IMR-90 (cell line): ENCODE measurements at regions not wholly inside any gene's neighbourhood (a gene's known extent, or its start where the extent isn't known, plus 50 kb on each side); places are given as distances from the start of the nearest gene placed in this dataset.
A peak's percentile ranks its signal among the peaks of the same experiment; 100 is the strongest.

Experiments used
- ATAC-seq: fragments of 200-7000 bp; cut with Tn5 transposase; 2 replicates; pipeline ENCODE4 v1.9.1; 2020; ENCODE audit warnings: low read depth, mild to moderate bottlenecking, moderate library complexity
- BruUV-seq: library from RNA; stranded (reverse); fragments of 400-500 nt; replicated peaks from 2 replicates; lab custom pipeline; 2021; lab: Mats Ljungman, UMichigan
- CTCF ChIA-PET: fragments of 300-600 bp; formaldehyde crosslinking; extraction: SDS; loops from one replicate; lab custom pipeline; 2021; ENCODE audit warnings: antibody characterized with exemption; lab: Yijun Ruan, JAX
- POLR2A ChIA-PET: fragments of 300-600 bp; sonication (Branson Sonifier 250); formaldehyde crosslinking; loops from one replicate; lab custom pipeline; 2022; ENCODE audit warnings: antibody characterized with exemption; ENCODE audit not compliant: unreplicated experiment; lab: Charles Lee
- DNase-seq: peaks from one replicate; pipeline ENCODE4 v3.0.0; 2013
- H2AFZ ChIP-seq: replicated peaks from 2 replicates; pipeline ENCODE3; 2013; ENCODE audit warnings: low read length, mild to moderate bottlenecking; ENCODE audit not compliant: poor library complexity
- H2AK5ac ChIP-seq: 2 replicates; pipeline ENCODE4 v1.6.1; 2013; ENCODE audit warnings: low read depth, low read length, inconsistent platforms
- H2AK9ac ChIP-seq: replicated peaks from 2 replicates; pipeline ENCODE3; 2013; ENCODE audit warnings: mild to moderate bottlenecking, low read depth, low read length, moderate library complexity; ENCODE audit not compliant: poor library complexity
- H2BK120ac ChIP-seq: 2 replicates; pipeline ENCODE4 v1.6.1; 2013; ENCODE audit warnings: low read depth, low read length, inconsistent platforms
- H2BK15ac ChIP-seq: 3 replicates; pipeline ENCODE4 v1.6.1; 2013; ENCODE audit warnings: low read depth, low read length, inconsistent platforms
- H2BK20ac ChIP-seq: 2 replicates; pipeline ENCODE4 v1.6.1; 2013; ENCODE audit warnings: low read depth, mild to moderate bottlenecking, inconsistent platforms, low read length, moderate library complexity
- H2BK5ac ChIP-seq: 2 replicates; pipeline ENCODE4 v1.6.1; 2013; ENCODE audit warnings: mild to moderate bottlenecking, low read depth, low read length, inconsistent platforms; ENCODE audit not compliant: poor library complexity, severe bottlenecking
- H3K14ac ChIP-seq: replicated peaks from 2 replicates; pipeline ENCODE4 v1.6.1; 2013; ENCODE audit warnings: low read depth, low read length, inconsistent platforms
- H3K18ac ChIP-seq: 2 replicates; pipeline ENCODE4 v1.6.1; 2013; ENCODE audit warnings: low read depth, low read length, control low read depth
- H3K23ac ChIP-seq: 2 replicates; pipeline ENCODE4 v1.6.1; 2013; ENCODE audit warnings: low read depth, low read length, inconsistent platforms
- H3K27ac ChIP-seq: 2 replicates; pipeline ENCODE4 v1.5.1; 2013; ENCODE audit warnings: mild to moderate bottlenecking, control low read depth, low read length; ENCODE audit not compliant: insufficient read depth
- H3K27me3 ChIP-seq: 2 replicates; pipeline ENCODE4 v1.6.1; 2013; ENCODE audit warnings: low read length; ENCODE audit not compliant: control insufficient read depth, insufficient read depth
- H3K36me3 ChIP-seq: 2 replicates; pipeline ENCODE4 v1.6.1; 2013; ENCODE audit warnings: low read length, mixed read lengths; ENCODE audit not compliant: control insufficient read depth, insufficient read depth
- H3K4ac ChIP-seq: 2 replicates; pipeline ENCODE4 v1.6.1; 2013; ENCODE audit warnings: low read depth, low read length, inconsistent platforms
- H3K4me1 ChIP-seq: 2 replicates; pipeline ENCODE4 v1.6.1; 2013; ENCODE audit warnings: low read length, mixed read lengths; ENCODE audit not compliant: control insufficient read depth, insufficient read depth
- H3K4me2 ChIP-seq: 2 replicates; pipeline ENCODE4 v1.6.1; 2013; ENCODE audit warnings: low read depth, mild to moderate bottlenecking, control low read depth, low read length, moderate library complexity
- H3K4me3 ChIP-seq: 2 replicates; pipeline ENCODE4 v1.5.1; 2013; ENCODE audit warnings: low read depth, mild to moderate bottlenecking, control low read depth, low read length, moderate library complexity; ENCODE audit not compliant: insufficient read depth
- H3K56ac ChIP-seq: 2 replicates; pipeline ENCODE4 v1.6.1; 2013; ENCODE audit warnings: low read length, inconsistent platforms; ENCODE audit not compliant: insufficient read depth; ENCODE audit errors: extremely low read depth
- H3K79me1 ChIP-seq, 2 experiments: 2 replicates each; pipeline ENCODE4 v1.6.1; 2013; ENCODE audit warnings: low read length in 2 of 2, inconsistent platforms in 1 of 2, low read depth in 1 of 2
- H3K9ac ChIP-seq: 2 replicates; pipeline ENCODE4 v1.6.1; 2013; ENCODE audit warnings: low read depth, low read length, control low read depth
- H3K9me1 ChIP-seq: 2 replicates; pipeline ENCODE4 v1.6.1; 2013; ENCODE audit warnings: low read length, inconsistent platforms; ENCODE audit not compliant: insufficient read depth
- H3K9me3 ChIP-seq: 2 replicates; pipeline ENCODE4 v1.6.1; 2013; ENCODE audit warnings: low read length; ENCODE audit not compliant: control insufficient read depth, insufficient read depth
- H4K20me1 ChIP-seq: 2 replicates; pipeline ENCODE4 v1.6.1; 2013; ENCODE audit warnings: low read length, inconsistent platforms; ENCODE audit not compliant: insufficient read depth
- H4K5ac ChIP-seq: 2 replicates; pipeline ENCODE4 v1.6.1; 2013; ENCODE audit warnings: mild to moderate bottlenecking, low read depth, low read length, control low read depth
- H4K8ac ChIP-seq, 2 experiments: 2 replicates each; pipeline ENCODE4 v1.6.1; 2013; ENCODE audit warnings: low read depth in 2 of 2, low read length in 2 of 2, control low read depth in 1 of 2, inconsistent platforms in 1 of 2
- H4K91ac ChIP-seq: 2 replicates; pipeline ENCODE4 v1.6.1; 2013; ENCODE audit warnings: low read depth, low read length, inconsistent platforms; ENCODE audit not compliant: insufficient read depth
- BHLHE40 ChIP-seq: fragments of 150-350 bp; IDR thresholded peaks from 2 replicates; pipeline ENCODE4 v1.6.1; 2016; ENCODE audit warnings: mild to moderate bottlenecking, low read depth, low read length
- CHD1 ChIP-seq: IDR thresholded peaks from 2 replicates; pipeline ENCODE4 v1.6.1; 2012; ENCODE audit warnings: low read depth, low read length, improper control_type of control experiment
- CTCF ChIP-seq: conservative IDR thresholded peaks from 2 replicates; pipeline ENCODE4 v1.5.1; 2012; ENCODE audit warnings: mild to moderate bottlenecking, low read depth, low read length, improper control_type of control experiment
- FOS ChIP-seq: fragments of 150-350 bp; IDR thresholded peaks from 2 replicates; pipeline ENCODE4 v1.6.1; 2016; ENCODE audit warnings: low read depth, low read length
- MAZ ChIP-seq: IDR thresholded peaks from 2 replicates; pipeline ENCODE4 v1.6.1; 2012; ENCODE audit warnings: low read depth, mild to moderate bottlenecking, low read length, improper control_type of control experiment, moderate library complexity, borderline replicate concordance
- MXI1 ChIP-seq: IDR thresholded peaks from 2 replicates; pipeline ENCODE4 v1.6.1; 2012; ENCODE audit warnings: low read depth, mild to moderate bottlenecking, low read length, moderate library complexity, borderline replicate concordance
- NFE2L2 ChIP-seq: fragments of 150-350 bp; IDR thresholded peaks from 2 replicates; pipeline ENCODE4 v1.6.1; 2016; ENCODE audit warnings: low read depth, mild to moderate bottlenecking, low read length
- RCOR1 ChIP-seq: IDR thresholded peaks from 2 replicates; pipeline ENCODE4 v1.6.1; 2012; ENCODE audit warnings: mild to moderate bottlenecking, low read length, improper control_type of control experiment; ENCODE audit not compliant: insufficient replicate concordance
- RFX5 ChIP-seq: IDR thresholded peaks from 2 replicates; pipeline ENCODE4 v1.8.0; 2012; ENCODE audit warnings: low read depth, mild to moderate bottlenecking, low read length, moderate library complexity
- USF2 ChIP-seq: fragments of 150-350 bp; IDR thresholded peaks from 2 replicates; pipeline ENCODE4 v1.6.1; 2017; ENCODE audit warnings: mild to moderate bottlenecking, antibody characterized with exemption, low read length, low read depth
- WGBS, 2 experiments: methylation state at CpG; one replicate each; pipeline versions ENCODE4 v1.1.5 to v1.1.7; 2013; ENCODE audit warnings: missing lambda C conversion rate in 2 of 2; ENCODE audit not compliant: insufficient read length in 1 of 2; ENCODE audit errors: extremely low coverage in 2 of 2; 5-methylcytosine and 5-hydroxymethylcytosine counted together
- dilution Hi-C: fragments of 300-500 bp; cut with HindIII; formaldehyde crosslinking; loops from one replicate; pipeline ENCODE4 v1.14.3; 2018; ENCODE audit warnings: low sequenced_read_pairs; ENCODE audit not compliant: unreplicated experiment
- in situ Hi-C: fragments of 300-500 bp; cut with MboI; formaldehyde crosslinking; loops from 3 replicates; pipeline ENCODE4 v1.14.3; 2019; ENCODE audit warnings: low sequenced_read_pairs, inconsistent platforms, mixed read lengths
- intact Hi-C: fragments of 100-400 bp; cut with micrococcal nuclease; formaldehyde crosslinking; loops from 2 replicates; pipeline ENCODE4 v1.10.0; 2022

GRCh38 chr11:69984457-69985261, 93.5 kb upstream of the ANO1 start:
- CTCF ChIA-PET: interaction anchor here (0.6 kb wide), 1 partner anchor 305 kb away, joined by 5 read pairs; no protein-coding TSS in a partner anchor
- peaks cover 0 to 37% of the 10 kb centered on the region in 2 experiments; a peak in 2 of 4 replicates for H3K79me1 ChIP-seq
- peak overlapping the region; percentile 55 to 92 for H4K8ac ChIP-seq
- H3K9ac ChIP-seq: peak overlapping the region; percentile 3; the same call in 1 of the 2 replicates
- intact Hi-C loops (no loop called here), dilution Hi-C loops (no loop called here), in situ Hi-C loops (no loop called here)
- no peak overlapping the region for H3K4me3 ChIP-seq
- WGBS, 2 experiments: 70% methylated on average over 3 of the region's 24 CpGs; no CpG with 5 or more reads in 1 of the 2 experiments
- no peaks in the 10 kb centered on the region for H3K9me3 ChIP-seq
- peak overlapping the region; percentile 99 for H2BK120ac ChIP-seq
- H3K56ac ChIP-seq: peak overlapping the region; percentile 79; the same call in 1 of the 2 replicates
- H3K18ac ChIP-seq: peak overlapping the region; percentile 66
- H2AK9ac ChIP-seq: peak overlapping the region; percentile 94
- H2BK20ac ChIP-seq: peak overlapping the region; percentile 98
- H3K4me2 ChIP-seq: peak overlapping the region; percentile 59
- H4K5ac ChIP-seq: peak overlapping the region; percentile 88
- H2BK15ac ChIP-seq: peak overlapping the region; percentile 98; the same call in 2 of the 3 replicates
- peak overlapping the region; percentile 88 for H3K23ac ChIP-seq
- BruUV-seq: no TSS peak
- peak overlapping the region; percentile 75 for H3K27ac ChIP-seq
- peak overlapping the region; percentile 96 for H4K91ac ChIP-seq
- peak overlapping the region; percentile 98 for H2AK5ac ChIP-seq
- no peak for DNase-seq
- H3K4ac ChIP-seq: peak overlapping the region; percentile 99
- no peaks in the 10 kb centered on the region for H4K20me1 ChIP-seq
- H2BK5ac ChIP-seq: peak overlapping the region; percentile 56
- POLR2A ChIA-PET: no interaction called here
- TF ChIP-seq NFE2L2 (no peak), CTCF (no peak), MXI1 (no peak), RFX5 (no peak), MAZ (no peak), FOS (no peak), RCOR1 (no peak), CHD1 (no peak), USF2 (no peak), BHLHE40 (no peak)
- ATAC-seq: peak; percentile 30
- peak overlapping the region; percentile 95 for H3K14ac ChIP-seq
- H2AFZ ChIP-seq: peak overlapping the region; percentile 81
- no peaks in the 10 kb centered on the region for H3K36me3 ChIP-seq
- peaks cover 19% of the 10 kb centered on the region for H3K9me1 ChIP-seq
- H3K27me3 ChIP-seq: no peaks in the 10 kb centered on the region
- peaks cover 30% of the 10 kb centered on the region for H3K4me1 ChIP-seq
